Activated CD4-positive, alpha-beta T cell treated with anti-CD3 and anti-CD28 coated beads for 4 hours (primary cell): ENCODE measurements at regions not wholly inside any gene's neighbourhood (a gene's known extent, or its start where the extent isn't known, plus 50 kb on each side); places are given as distances from the start of the nearest gene placed in this dataset.
"Not testable (repeated sequence)": the region's sequence is repeated elsewhere in the genome, so short reads cannot be mapped to it uniquely, and the experiment has no call there.

ENCODE experiments used
- DNase-seq, 2 donors: peaks; one replicate each; pipeline ENCODE4 v3.0.0-alpha.2; 2020

DNA sequence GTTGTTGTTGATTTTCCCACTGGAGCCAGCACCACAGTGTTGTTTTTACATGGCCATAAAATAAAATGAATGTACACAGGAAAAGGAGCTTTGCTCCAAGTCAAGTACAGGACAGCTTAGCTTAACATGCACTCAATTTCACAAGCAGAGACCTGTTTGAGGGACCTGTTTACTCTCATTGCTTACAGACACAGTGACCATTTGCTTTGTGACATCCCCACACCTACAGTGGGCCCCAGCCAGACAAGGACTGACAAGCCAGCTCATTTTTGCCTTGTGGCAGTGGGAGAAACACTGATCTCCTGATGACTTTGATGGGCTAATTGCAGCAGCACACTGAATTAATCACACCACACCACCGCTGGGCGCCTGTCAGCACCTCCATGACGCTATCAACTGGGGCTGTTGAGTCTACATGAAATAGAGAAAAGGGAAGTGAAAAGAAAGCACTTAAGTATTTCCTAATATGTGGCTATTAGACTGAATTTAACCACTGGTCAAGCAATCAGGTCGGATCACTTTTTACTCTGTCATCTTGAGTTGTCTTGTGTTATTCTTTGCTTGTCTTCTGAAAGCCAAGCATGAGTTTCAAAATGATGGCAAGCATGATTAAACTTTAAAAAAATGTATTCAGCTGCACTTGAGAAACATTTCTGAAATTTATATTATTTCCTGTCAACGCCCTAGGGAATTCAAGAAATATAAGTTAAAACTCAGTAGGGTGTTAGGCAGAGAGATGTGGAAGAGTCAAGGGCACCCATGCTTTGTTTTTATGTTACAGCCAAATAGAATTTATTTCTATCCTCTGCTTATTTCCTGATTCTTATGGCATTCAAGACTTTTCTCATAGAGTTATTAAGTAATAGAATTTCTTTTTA lies 557.7 kb downstream of the RAB28 start:
- DNase-seq: no peak

DNA sequence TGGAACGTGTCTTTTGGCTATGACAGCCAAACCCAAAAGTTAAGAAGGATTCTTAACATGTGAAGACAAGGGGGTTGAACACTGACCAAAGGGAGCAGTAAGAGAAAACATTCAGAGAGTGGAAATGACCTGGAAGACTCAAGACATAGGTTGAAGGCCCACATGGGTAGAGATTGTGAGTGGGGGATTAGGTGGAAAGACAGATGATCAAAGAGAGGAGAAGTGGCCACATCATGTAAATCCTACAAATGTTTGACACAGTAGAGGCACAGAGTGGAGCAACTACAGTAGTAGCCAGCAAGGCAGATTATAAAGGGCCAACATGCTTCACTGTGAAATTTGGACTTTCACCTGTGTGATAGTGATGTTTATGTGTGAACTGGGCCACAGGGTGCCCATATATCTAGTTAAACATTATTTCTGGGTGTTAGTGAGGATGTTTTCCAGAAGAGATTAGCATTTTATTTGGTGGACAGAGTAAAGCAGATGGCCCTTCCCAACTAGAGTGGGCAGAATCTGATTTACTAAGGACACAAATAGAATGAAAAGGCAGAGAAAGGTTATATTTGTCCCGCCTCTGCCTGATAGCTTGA lies 559.3 kb downstream of the RAB28 start:
- no peak for DNase-seq

DNA sequence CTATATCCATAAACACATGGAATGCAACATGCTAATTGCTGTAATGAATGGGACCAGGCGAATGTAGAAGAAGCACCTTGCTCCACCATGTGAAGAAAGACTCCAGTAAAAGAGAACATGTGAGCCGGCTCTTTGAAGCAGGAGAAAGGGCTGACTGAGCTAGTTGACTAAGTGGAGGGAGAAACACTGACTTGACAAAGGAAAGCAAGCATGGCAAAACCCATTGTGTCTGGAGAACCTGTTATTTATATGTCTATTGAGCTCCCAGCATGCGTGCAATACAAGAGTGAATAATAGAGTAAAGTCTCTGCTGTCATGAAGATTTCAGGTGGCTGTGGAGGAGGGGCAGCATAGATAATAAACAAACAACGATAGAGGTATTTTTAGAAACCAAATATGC lies 559.9 kb downstream of the RAB28 start:
- DNase-seq: no peak

DNA sequence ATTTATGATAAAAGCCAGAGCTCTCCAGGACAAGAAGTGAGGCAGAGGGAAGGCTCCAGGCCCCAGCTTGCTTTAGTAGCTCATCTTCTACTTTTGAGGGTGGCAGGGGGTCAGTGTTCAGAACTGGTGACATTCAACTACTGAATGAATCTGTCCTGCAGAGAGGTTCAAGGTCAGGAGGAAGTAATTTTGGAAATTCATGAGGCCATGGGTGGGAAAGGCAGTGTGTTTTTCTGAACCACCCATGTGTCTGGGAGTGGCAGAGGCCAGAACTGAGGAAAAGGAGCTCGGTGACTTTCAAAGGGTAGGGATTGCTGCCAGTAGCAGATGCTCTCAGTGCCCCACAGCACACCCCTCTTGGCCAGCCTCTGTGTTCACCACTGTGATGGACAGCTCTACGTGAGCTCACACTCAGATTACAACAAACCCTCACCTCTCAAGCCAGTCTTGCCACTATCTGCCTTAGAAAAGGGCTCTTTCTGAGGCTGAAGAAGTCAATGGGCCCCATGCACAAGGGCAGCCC lies 571.2 kb downstream of the RAB28 start:
- DNase-seq: no peak

DNA sequence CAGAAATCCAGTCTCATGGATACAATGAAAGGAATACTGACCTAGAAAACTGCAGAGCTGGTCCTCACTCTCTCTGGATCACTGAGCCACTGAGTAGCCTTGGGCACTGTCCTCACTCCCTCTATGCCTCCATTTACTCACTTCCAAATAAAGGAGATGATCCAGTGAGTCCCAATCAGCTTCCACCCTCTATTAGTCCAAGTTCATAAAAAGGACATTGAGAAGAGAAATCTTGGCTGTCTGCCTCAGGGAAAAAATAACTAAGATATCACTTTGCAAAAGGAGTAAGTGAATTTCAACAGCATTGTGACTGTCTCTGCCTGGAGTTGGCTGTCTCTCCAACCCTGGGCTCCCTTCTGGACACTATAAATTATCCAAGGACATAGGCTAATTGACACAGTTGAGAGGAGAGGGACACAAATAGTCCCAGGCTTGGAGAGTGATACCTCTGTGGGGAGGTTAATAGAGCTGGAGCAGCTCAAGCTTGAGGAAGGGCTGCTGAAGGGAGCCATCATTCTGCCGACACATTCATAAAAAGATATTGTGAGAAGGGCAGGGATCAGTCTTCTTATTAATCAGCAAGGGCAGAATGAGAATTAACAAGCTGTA lies 572.3 kb downstream of the RAB28 start:
- no peak for DNase-seq

DNA sequence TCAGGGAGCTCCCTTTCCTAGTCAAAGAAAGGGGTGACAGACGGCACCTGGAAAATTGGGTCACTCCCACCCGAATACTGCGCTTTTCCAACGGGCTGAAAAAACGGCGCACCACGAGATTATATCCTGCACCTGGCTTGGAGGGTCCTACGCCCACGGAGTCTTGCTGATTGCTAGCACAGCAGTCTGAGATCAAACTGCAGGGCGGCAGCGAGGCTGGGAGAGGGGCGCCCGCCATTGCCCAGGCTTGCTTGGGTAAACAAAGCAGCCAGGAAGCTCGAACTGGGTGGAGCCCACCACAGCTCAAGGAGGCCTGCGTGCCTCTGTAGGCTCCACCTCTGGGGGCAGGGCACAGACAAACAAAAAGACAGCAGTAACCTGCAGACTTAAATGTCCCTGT lies 580.5 kb downstream of the RAB28 start:
- not testable (repeated sequence) for DNase-seq

DNA sequence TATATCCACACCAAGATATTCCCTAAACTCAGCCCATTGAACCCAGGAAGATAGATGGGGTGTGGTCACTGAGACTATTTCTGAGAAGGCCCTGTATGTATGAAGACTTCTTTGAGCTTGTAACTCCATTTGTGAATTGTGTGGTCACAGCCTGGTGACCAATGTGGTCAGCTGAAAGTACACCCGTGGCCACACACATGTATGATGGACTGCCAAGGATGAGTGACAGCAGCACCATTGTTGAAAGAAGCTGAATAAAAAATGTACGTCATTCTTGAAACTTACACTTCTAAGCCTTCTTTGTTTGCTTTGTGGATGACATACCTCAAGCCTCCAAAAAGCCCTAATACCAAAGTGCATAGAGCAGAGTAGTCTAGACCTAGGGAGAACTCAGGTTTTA lies 581.4 kb downstream of the RAB28 start:
- DNase-seq: no peak

DNA sequence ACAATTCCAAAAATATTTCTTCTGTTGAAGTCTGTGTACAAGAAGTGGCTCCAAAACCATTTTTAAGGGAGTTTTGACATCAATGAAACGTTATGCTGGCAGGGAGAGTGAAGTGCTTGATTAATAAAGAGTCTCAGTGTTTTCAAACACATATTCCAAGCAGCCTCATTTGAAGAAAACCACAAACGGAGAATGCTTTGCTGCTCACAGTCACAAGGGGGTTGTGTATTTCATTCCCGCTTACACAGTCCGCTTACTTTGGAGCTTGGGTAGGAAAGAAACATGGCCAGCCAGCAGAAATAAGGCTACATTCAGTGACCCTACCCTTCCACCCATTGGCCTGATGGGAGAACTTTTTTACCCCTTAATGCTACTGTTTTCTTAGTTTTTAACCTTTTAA lies 586.2 kb downstream of the RAB28 start:
- no peak for DNase-seq

DNA sequence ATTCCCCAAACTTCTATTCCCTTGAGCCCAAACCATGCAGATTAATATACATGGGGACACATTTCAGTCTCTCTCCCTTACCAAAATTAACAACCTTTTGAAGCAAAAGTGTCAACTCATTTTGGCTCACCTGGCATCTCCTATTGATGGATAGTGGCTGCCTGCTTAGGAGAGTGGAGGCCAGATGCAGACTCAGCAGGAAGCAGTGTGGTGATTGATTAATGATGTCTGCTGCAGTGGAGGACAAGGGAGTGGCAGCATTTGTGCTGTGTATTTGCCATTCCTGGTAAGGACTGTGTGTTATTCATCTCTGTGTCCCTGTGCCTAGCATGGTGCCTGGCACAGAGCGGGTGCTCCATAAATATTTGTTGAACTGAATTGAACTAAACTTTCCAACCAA lies 590.1 kb downstream of the RAB28 start:
- no peak for DNase-seq

DNA sequence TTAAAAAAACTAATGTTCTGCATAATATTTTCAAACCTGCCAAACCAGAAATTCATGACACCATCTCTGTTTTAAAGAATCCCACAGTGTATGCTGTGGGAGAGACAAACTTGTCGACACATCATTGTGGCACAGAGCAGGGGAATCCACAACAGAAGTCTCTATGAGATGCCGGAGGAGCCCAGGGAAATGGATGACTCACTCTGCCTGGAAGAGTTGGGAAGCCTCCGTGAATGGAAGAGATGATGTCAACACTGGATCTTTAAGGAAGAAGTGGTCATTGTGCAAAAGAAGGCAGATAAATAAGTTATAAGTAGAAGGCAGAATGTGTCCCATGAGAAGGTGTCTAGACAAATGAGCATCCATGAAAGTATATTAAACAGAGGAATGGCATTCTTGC lies 595.1 kb downstream of the RAB28 start:
- no peak for DNase-seq

DNA sequence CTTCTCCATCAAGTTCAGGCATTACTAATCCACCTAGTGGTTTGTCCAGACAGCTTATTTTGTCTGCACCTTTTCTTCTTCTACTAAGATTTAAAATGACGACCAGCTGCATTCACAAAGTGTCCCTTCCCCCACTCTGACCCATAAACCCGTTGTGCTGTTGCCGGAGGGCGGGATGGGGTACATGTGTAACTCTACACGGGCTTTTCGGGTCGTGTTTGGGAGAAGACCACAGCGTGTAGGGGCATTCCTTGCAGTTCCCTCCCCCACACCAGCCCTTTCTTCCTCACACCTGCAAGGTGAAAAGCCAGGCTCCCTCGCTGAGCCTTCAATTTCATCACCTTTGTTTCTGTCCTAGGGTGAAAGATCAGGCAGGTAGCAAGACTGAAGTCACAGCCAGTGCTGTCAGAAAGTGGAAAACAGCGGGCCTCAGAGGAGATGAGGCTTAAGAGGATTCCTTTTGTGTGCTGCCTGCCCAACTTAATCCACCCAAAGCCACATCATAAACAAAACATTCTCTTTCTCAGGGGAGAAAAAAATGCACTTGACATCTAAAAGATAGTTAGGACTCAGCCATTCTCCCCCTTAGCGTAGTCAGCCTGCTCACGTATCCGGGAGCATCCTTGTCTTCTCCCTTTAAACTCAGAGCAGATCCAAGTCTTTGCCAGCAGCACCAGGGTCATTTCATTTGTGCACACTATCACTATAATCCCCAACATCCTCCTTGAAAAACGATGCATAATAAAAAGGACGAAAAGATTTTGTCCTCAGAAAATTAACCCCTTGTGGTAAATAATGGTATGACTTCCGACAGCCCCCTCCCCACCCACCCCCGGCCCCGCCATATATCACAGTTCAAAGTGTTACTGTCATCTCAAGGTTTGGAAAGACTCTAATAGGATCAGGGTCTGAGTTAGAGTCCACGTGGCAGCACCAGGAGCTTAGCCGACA lies 599.0 kb downstream of the RAB28 start:
- DNase-seq: no peak

DNA sequence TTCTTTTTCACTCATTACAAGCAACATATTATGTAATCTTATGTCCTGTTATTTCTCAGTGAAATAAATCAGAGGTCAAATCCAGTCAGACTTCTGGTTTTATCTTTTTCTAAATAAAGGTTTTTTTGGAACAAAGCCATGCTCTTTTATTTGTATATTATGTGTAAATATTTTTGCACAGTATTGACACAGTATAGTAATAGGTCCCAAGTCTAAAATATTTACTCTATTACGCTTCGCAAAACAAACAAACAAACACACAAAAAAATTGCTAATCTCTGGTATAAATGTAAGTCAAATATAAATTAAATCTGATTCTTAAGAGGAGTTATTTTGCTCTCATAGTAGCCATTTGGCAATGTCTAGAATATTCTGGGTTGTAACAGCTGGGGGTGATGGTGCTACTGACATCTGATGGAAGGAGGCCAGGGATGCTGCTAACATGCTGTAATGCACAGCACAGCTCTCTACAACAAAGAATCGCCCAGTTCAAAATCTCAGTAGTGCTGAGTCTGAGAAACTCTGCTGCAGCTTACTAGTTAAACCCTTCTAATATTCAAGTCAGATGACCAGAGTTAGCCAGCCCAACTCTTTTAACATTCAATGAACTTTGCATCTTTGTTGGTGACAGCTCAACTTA lies 602.1 kb downstream of the RAB28 start:
- DNase-seq: no peak

DNA sequence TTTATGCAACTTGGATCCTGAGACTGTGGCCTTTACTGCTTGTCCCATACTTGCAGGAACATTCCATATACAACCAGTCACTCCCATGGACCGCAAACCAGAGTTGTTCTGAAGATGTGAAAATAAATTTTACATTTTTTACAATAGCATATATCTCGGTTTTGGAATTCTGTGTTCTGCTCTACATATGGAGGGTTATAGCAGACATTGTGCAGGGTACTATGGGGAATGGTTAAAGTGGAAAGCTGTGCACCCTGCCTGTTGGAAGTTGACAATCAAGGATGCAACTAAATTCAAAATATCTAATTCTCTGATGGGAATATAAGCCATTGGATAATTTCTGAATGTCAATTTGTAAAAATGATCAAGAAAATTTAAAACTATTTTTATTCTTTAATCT lies 603.3 kb downstream of the RAB28 start:
- no peak for DNase-seq

DNA sequence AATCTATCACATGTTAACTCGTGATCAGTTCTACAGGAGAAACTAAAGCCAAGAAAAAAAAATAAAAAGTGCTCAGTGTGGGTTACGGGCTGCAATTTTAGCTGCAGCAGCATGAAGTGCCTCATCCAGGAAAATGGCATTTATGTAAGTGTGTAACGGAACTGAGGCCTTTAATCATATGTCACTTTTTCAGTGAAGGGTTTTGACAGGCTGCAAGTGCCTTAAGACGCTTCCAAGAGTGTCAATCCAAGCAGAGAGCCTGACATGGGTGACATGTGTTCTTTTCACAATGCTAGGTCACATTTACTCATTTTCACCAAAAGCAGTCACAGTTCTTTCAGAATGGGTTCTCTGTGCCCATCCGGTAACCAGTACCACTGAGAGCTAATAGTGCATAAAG lies 604.6 kb downstream of the RAB28 start:
- no peak for DNase-seq

DNA sequence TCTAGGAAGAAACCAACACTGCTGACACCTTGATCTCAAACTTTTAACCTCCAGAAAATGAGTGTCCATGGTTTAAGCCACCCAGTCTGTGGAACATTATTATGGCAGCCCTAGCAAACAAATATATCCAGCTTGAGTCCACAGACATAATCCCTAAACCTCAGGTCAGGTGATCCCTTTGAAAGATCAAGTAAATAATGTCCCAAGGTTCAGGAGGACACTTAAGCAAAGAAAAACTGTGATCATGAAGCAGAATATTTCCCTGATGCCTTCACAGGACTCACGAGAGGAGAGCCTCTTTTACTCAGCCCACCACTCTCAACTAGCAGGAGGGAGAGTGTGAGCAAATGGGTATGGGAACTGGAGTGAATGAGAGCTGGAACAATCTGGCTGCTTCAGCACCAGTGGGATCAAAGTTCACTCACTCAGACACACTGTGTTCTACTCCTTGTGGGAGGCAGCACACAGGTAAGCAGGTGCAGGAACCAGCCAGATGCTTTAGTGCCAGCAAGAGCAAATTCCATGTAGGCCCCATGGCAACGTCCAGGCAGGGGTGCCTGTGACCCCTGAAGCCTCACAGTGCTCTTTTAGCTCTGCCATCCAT lies 608.4 kb downstream of the RAB28 start:
- DNase-seq: no peak

DNA sequence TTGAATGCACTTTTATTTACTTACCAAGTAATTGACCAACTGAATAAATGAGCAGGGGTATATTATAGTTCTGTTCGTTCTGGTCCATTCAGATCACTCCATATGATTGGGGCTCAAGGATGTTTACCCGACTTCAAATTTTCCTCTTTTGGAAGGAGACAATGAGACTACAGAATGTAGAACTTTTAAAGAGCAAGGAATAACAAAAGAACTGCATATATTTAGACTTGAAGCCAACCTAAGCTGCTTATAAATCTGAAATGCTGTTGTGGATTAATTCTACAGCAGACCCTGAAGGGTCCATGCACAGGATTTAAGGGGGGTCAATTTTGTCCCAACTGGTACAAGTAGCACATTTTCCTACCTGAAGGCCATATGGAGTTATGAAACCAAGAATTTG lies 610.8 kb downstream of the RAB28 start:
- no peak for DNase-seq

DNA sequence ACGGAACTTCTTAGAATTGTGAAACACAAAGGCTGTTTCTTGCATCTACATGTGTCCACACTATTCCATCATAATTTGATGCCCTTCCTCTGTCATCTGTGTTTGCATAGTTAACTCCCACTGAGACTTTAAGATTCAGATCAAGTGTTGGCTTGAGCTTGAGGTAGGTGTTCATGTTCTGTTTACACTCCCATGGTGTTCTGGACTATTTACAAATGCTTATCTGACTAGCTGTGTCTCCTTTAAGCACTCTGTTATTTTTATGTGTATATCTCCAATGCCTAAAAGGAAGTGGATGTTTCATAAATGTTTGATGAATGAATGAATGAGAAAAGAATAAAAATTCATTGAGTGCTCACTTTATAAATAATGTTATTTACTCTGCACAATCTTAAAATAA lies 622.7 kb downstream of the RAB28 start:
- no peak for DNase-seq

DNA sequence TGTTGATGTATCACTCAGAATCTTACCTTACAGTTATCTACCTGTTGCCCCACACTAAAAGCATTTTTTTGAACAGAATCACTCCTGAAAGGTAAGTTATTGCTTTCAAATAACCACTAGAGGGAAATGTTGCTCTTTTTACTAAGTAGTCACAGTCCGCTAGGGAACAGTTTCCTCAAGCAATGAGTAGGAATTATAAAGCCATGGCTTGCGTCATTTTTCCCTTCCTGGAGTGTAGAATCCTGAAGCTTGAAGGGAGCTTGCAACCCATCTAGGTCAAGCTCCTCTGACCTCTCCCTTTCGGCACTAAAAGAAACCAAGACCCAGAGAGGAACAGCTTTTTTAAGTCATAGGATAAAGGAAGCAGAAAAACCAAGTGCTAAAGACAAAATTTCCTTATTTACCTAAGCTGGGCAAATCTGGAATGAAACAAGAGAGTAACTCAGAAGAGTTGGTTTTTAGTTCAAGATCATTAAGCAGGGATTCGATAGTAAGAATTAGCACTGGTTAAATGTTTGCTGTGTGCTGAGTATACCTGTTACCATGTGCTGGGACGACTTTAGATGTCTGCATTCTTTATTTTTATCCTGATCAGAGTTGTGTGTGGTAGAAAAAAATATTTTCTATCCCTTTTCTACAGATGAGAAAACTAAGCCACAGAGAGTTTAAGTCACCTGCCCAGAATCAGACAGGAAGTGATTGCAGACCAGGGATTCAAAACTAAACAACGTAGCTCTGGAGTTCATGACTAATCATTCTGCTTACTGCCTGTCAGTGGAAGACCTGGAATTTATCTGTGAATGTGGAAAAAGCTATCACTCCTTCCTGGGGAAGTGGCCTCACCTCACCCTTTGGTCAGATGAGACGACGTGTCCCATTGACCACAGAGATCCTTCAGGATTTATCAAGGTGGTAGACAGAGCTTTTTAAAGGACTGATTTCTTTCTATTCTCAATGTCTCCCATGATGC lies 631.5 kb downstream of the RAB28 start:
- DNase-seq: no peak

DNA sequence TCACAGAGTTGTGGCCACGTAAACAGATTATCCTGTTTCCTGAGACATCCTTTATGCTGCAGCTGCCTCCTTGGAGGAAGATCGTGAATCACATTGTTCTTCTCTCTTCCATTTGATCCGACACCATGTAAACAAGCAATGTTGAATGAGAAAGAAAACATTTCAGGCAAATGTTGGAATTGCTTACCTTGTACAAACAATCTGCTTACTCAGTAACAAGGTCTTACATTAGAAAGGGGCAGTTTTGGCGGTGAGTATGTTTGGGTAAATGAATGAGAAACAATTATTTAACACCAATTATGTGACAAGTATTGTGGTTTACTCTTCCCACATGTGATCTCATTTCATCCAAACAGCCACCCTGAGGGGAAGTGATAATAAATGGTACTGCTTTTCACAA lies 637.8 kb downstream of the RAB28 start:
- no peak for DNase-seq

DNA sequence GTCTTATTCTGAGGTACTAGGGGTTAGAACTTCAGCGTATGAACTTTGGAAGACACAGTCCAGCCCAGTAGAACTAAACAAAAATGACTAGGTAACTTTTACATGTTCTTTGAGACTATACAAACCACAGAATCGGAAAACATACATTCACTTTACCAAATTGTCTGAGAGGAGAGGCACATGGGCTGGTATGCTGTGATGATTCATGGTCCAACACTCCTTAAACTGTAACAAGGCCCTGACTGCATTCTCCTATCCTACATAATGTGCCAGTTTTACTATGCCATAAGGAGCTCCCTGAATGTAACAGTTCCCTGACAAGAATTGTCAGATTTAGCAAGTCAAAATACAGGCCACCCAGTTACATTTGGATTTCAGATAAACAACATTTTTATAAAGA lies 640.0 kb downstream of the RAB28 start:
- DNase-seq: no peak

DNA sequence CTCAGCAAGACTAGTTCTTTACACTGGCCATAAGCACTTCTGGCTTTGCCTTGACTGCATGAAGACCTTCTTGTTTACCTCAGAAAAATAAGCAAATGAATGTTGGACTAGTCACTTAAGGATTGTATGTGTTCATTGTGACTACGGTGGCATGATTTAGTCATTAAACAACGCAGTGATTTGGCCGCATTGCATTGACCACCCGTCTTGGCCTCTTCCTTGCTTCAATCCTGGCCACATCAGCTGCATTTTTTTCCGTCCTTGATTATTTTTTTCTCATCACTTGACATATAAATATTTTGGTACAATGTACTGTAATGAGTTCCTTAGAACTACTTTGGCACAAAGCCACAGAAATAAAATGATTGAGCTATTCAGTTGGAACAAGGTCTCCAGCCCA lies 656.2 kb downstream of the RAB28 start:
- DNase-seq: no peak
